K562 (cell line): ENCODE measurements at regions not wholly inside any gene's neighbourhood (a gene's known extent, or its start where the extent isn't known, plus 50 kb on each side); places are given as distances from the start of the nearest gene placed in this dataset.

Experiments used
- ATAC-seq: fragments of 200-7000 bp; cut with Tn5 transposase; 3 replicates; pipeline ENCODE4 v1.9.1; 2020; ENCODE audit warnings: moderate library complexity
- BruUV-seq: library from RNA; stranded (reverse); fragments of 400-500 nt; replicated peaks from 2 replicates; lab custom pipeline; 2021; lab: Mats Ljungman, UMichigan
- CTCF ChIA-PET: fragments of 300-600 bp; formaldehyde crosslinking; extraction: SDS; loops from one replicate; lab custom pipeline; 2021; ENCODE audit warnings: low intra/inter-chr PET ratio; lab: Yijun Ruan, JAX
- POLR2A ChIA-PET: fragments of 300-600, 350-650 bp; sonication (Branson Sonifier 250); formaldehyde crosslinking; extraction: SDS; loops from one replicate; lab custom pipeline; 2021; ENCODE audit warnings: antibody characterized with exemption, inconsistent platforms; lab: Yijun Ruan, JAX
- DNase-seq, 4 experiments: peaks; one replicate each; pipeline versions ENCODE4 v3.0.0 to v3.0.0-alpha.2; 2011 to 2018; ENCODE audit warnings: low spot score in 3 of 4, mixed read lengths in 3 of 4; ENCODE audit errors: extremely low read depth in 1 of 4
- FAIRE-seq: peaks from 2 replicates; lab custom pipeline; 2011; peaks lifted over from hg19 to GRCh38; lab: Jason Lieb, UNC
- H2AFZ ChIP-seq: 2 replicates; pipeline ENCODE4 v1.6.0; 2011; ENCODE audit warnings: low read depth, low read length, control low read depth, inconsistent platforms
- H3K27ac ChIP-seq: fragments of 200-600 bp; 3 replicates; pipeline ENCODE4 v1.8.0; 2011; ENCODE audit warnings: low read depth, mild to moderate bottlenecking, control low read depth, inconsistent platforms, low read length, moderate library complexity, mixed read lengths; ENCODE audit errors: extremely low read depth
- H3K27me3 ChIP-seq, 2 experiments: fragments of 300-600 bp in 1 of 2; 2 replicates in 1 of 2; 3 replicates in 1 of 2; pipeline versions ENCODE4 v1.6.0 to v1.8.0; 2011; ENCODE audit warnings: inconsistent platforms in 2 of 2, low read length in 2 of 2, mild to moderate bottlenecking in 1 of 2, mixed read lengths in 1 of 2, moderate library complexity in 1 of 2; ENCODE audit not compliant: control insufficient read depth in 2 of 2, insufficient read depth in 2 of 2
- H3K36me3 ChIP-seq: fragments of 300-600 bp; 3 replicates; pipeline ENCODE4 v1.8.0; 2011; ENCODE audit warnings: mild to moderate bottlenecking, low read length, inconsistent platforms; ENCODE audit not compliant: control insufficient read depth, insufficient read depth
- H3K4me1 ChIP-seq, 2 experiments: fragments of 200-600 bp in 1 of 2; replicated peaks in 1 of 2; 2 replicates in 1 of 2; 3 replicates in 1 of 2; pipeline versions ENCODE4 v1.5.1 to v1.8.0; 2011; ENCODE audit warnings: inconsistent platforms in 2 of 2, low read length in 2 of 2, mild to moderate bottlenecking in 1 of 2, mixed read lengths in 1 of 2, moderate library complexity in 1 of 2; ENCODE audit not compliant: control insufficient read depth in 2 of 2, insufficient read depth in 2 of 2
- H3K4me2 ChIP-seq: 2 replicates; pipeline ENCODE4 v1.6.1; 2011; ENCODE audit warnings: low read length, control low read depth, inconsistent platforms, mixed read lengths; ENCODE audit not compliant: insufficient read depth
- H3K4me3 ChIP-seq: fragments of 200-600 bp; sonication (generic), shearing (Covaris generic); 2 replicates; pipeline ENCODE4 v1.5.1; 2016; ENCODE audit warnings: control low read depth, inconsistent platforms
- H3K79me2 ChIP-seq: fragments of 200-600 bp; 3 replicates; pipeline ENCODE4 v1.8.0; 2011; ENCODE audit warnings: low read length, inconsistent platforms; ENCODE audit not compliant: control insufficient read depth, insufficient read depth
- H3K9ac ChIP-seq, 2 experiments: 2 replicates each; pipeline versions ENCODE4 v1.6.0 to v1.6.1; 2011; ENCODE audit warnings: low read depth in 2 of 2, low read length in 2 of 2, control low read depth in 1 of 2, inconsistent platforms in 1 of 2, mild to moderate bottlenecking in 1 of 2, mixed read lengths in 1 of 2; ENCODE audit not compliant: insufficient read depth in 1 of 2
- H3K9me1 ChIP-seq: one replicate; pipeline ENCODE4 v1.6.0; 2011; ENCODE audit warnings: inconsistent platforms, mild to moderate bottlenecking, low read length, moderate library complexity; ENCODE audit not compliant: control insufficient read depth, insufficient read depth
- H3K9me3 ChIP-seq: replicated peaks from 2 replicates; pipeline ENCODE4 v1.5.1; 2011; ENCODE audit warnings: low read depth, low read length, inconsistent platforms; ENCODE audit not compliant: control insufficient read depth, insufficient read depth
- H4K20me1 ChIP-seq: replicated peaks from 2 replicates; pipeline ENCODE4 v1.6.1; 2011; ENCODE audit warnings: low read length, inconsistent platforms, mixed read lengths; ENCODE audit not compliant: control insufficient read depth, insufficient read depth
- BMI1 ChIP-seq: fragments of 150-350 bp; IDR thresholded peaks from 2 replicates; pipeline ENCODE4 v1.6.1; 2014; ENCODE audit warnings: low read length
- E4F1 ChIP-seq: fragments of 250-450 bp; sonication (Bioruptor Pico); IDR thresholded peaks from 2 replicates; pipeline ENCODE4 v1.5.0; 2021; ENCODE audit warnings: mild to moderate bottlenecking, borderline replicate concordance
- FOXM1 ChIP-seq, 2 experiments: fragments of 450-650 bp in 1 of 2; sonication (generic) in 1 of 2; formaldehyde crosslinking in 1 of 2; IDR thresholded peaks; 2 replicates each; pipeline versions ENCODE4 v1.6.1 to v1.9.0; 2017 to 2022; ENCODE audit warnings: low read depth in 2 of 2, mild to moderate bottlenecking in 2 of 2, missing genetic modification reagents in 1 of 2, moderate library complexity in 1 of 2
- HNRNPH1 ChIP-seq: fragments of 200-400 bp; formaldehyde crosslinking; optimal IDR thresholded peaks from 2 replicates; pipeline ENCODE3; 2017; ENCODE audit warnings: low read depth, mild to moderate bottlenecking, low read length, moderate library complexity
- HOXB6 ChIP-seq: fragments of 250-450 bp; sonication (Bioruptor Pico); IDR thresholded peaks from 2 replicates; pipeline ENCODE4 v1.5.1; 2022; ENCODE audit warnings: mild to moderate bottlenecking, borderline replicate concordance
- KAT7 ChIP-seq: sonication (generic); formaldehyde crosslinking; IDR thresholded peaks from 2 replicates; pipeline ENCODE4 v1.8.0; 2022; ENCODE audit warnings: missing genetic modification reagents, mild to moderate bottlenecking, borderline replicate concordance
- MAX ChIP-seq: sonication (generic); formaldehyde crosslinking; IDR thresholded peaks from 2 replicates; pipeline ENCODE4 v1.9.0; 2022; ENCODE audit warnings: mild to moderate bottlenecking, missing genetic modification reagents
- SMAD2 ChIP-seq: fragments of 150-350 bp; IDR thresholded peaks from 2 replicates; pipeline ENCODE4 v1.6.1; 2014; ENCODE audit warnings: low read depth, mild to moderate bottlenecking, low read length
- SMARCE1 ChIP-seq: fragments of 450-650 bp; IDR thresholded peaks from 2 replicates; pipeline ENCODE4 v1.7.1; 2016; ENCODE audit warnings: mild to moderate bottlenecking
- SREBF1 ChIP-seq: fragments of 150-350 bp; IDR thresholded peaks from 2 replicates; pipeline ENCODE4 v1.6.1; 2014; ENCODE audit warnings: antibody characterized with exemption, low read depth, low read length, borderline replicate concordance
- TGIF2 ChIP-seq: sonication (generic); formaldehyde crosslinking; IDR thresholded peaks from 2 replicates; pipeline ENCODE4 v1.8.1; 2022; ENCODE audit warnings: mild to moderate bottlenecking, missing genetic modification reagents, moderate library complexity
- TRIM24 ChIP-seq, 2 experiments: fragments of 450-650 bp; IDR thresholded peaks; 2 replicates each; pipeline ENCODE4 v1.6.1; 2016
- YBX1 ChIP-seq: fragments of 450-650 bp; IDR thresholded peaks from 2 replicates; pipeline ENCODE4 v1.7.1; 2016; ENCODE audit warnings: mild to moderate bottlenecking
- ZBTB1 ChIP-seq: sonication (generic); formaldehyde crosslinking; IDR thresholded peaks from 2 replicates; pipeline ENCODE4 v1.8.1; 2023; ENCODE audit warnings: missing genetic modification reagents, low read depth, mild to moderate bottlenecking, borderline replicate concordance
- ZNF431 ChIP-seq: sonication (generic); formaldehyde crosslinking; IDR thresholded peaks from 2 replicates; pipeline ENCODE4 v1.8.0; 2022; ENCODE audit warnings: mild to moderate bottlenecking, missing genetic modification reagents
- ZNF785 ChIP-seq: fragments of 250-450 bp; sonication (Bioruptor Pico); IDR thresholded peaks from 2 replicates; pipeline ENCODE4 v1.4.0; 2020; ENCODE audit warnings: mild to moderate bottlenecking
- WGBS: fragments of 100-300 bp; shearing (Covaris generic); methylation state at CpG from one replicate; pipeline ENCODE4 v1.1.6; 2016; ENCODE audit warnings: low coverage, mixed read lengths; ENCODE audit not compliant: insufficient coverage; ENCODE audit errors: missing lambda C conversion rate; 5-methylcytosine and 5-hydroxymethylcytosine counted together
- in situ Hi-C: fragments of 300-500 bp; cut with MboI; formaldehyde crosslinking; loops from 4 replicates; pipeline ENCODE4 v1.15.0; 2018; ENCODE audit warnings: inconsistent platforms, mixed read lengths
- intact Hi-C: fragments of 100-400 bp; cut with micrococcal nuclease; formaldehyde crosslinking; loops from 2 replicates; pipeline ENCODE4 v1.14.2; 2022
- TF ChIP-seq, protein P1 (sequence below): fragments of 450-650 bp; IDR thresholded peaks from 2 replicates; pipeline ENCODE4 v1.6.1; 2014; ENCODE audit warnings: low read depth, mild to moderate bottlenecking, moderate library complexity, borderline replicate concordance

- DNase-seq (no peak), ATAC-seq (no peak; the same call in 2 of the 3 replicates), FAIRE-seq (no peak)
- no peaks in the 10 kb centered on the region for H3K36me3 ChIP-seq
- WGBS, result 0% methylated on average over 1 of the region's 1 CpG
- H3K9me3 ChIP-seq, result no peaks in the 10 kb centered on the region
- no peak overlapping the region for H2AFZ ChIP-seq
- no TSS peak for BruUV-seq
- H3K4me1 ChIP-seq, result no peaks in the 10 kb centered on the region
- intact Hi-C loops (no loop called here), in situ Hi-C loops (no loop called here)
- H3K27ac ChIP-seq, result no peak overlapping the region
- no peak overlapping the region for H3K4me3 ChIP-seq
- H3K9me1 ChIP-seq, result no peaks in the 10 kb centered on the region
- CTCF ChIA-PET, result no interaction called here
- H3K27me3 ChIP-seq, result peaks cover 0 to 5% of the 10 kb centered on the region in 2 experiments; a peak in 1 of 5 replicates
- H3K9ac ChIP-seq, result no peak overlapping the region
- H4K20me1 ChIP-seq, result no peaks in the 10 kb centered on the region
- POLR2A ChIA-PET, result no interaction called here
- no peaks in the 10 kb centered on the region for H3K79me2 ChIP-seq
- no peak overlapping the region for H3K4me2 ChIP-seq
- TF ChIP-seq SREBF1 (no peak), ZNF785 (no peak), ZNF431 (no peak), TRIM24 (IDR thresholded peaks at IDR 0.05) (no peak), ZBTB1 (CRISPR knock-in tag) (no peak), E4F1 (CRISPR knock-in tag) (no peak), HNRNPH1 (no peak), MAX (no peak), KAT7 (CRISPR knock-in tag) (no peak), SMAD2 (no peak), BMI1 (no peak), TGIF2 (no peak), YBX1 (no peak), HOXB6 (CRISPR knock-in tag) (no peak), SMARCE1 (no peak), FOXM1 (IDR thresholded peaks at IDR 0.05; ENCODE audit: low read depth) (no peak), FOXM1 (CRISPR knock-in tag; IDR thresholded peaks at IDR 0.05; ENCODE audit: low read depth) (no peak)
- TF ChIP-seq, protein P1, sequence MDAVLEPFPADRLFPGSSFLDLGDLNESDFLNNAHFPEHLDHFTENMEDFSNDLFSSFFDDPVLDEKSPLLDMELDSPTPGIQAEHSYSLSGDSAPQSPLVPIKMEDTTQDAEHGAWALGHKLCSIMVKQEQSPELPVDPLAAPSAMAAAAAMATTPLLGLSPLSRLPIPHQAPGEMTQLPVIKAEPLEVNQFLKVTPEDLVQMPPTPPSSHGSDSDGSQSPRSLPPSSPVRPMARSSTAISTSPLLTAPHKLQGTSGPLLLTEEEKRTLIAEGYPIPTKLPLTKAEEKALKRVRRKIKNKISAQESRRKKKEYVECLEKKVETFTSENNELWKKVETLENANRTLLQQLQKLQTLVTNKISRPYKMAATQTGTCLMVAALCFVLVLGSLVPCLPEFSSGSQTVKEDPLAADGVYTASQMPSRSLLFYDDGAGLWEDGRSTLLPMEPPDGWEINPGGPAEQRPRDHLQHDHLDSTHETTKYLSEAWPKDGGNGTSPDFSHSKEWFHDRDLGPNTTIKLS, result no peak
Measured at GRCh38 chr2:161070693-161071479, 89.3 kb upstream of the TANK start.
